SK-N-SH (cell line): ENCODE measurements at regions not wholly inside any gene's neighbourhood (a gene's known extent, or its start where the extent isn't known, plus 50 kb on each side); places are given as distances from the start of the nearest gene placed in this dataset.
"Not testable (repeated sequence)": the region's sequence is repeated elsewhere in the genome, so short reads cannot be mapped to it uniquely, and the experiment has no call there.

ENCODE experiments used
- CTCF ChIA-PET: fragments of 300-600, 350-600 bp; formaldehyde crosslinking; extraction: SDS; loops from one replicate; lab custom pipeline; 2021; lab: Yijun Ruan, JAX
- POLR2A ChIA-PET: fragments of 350-600 bp; sonication (Branson Sonifier 250); formaldehyde crosslinking; extraction: SDS; loops from one replicate; lab custom pipeline; 2020; ENCODE audit warnings: antibody characterized with exemption, inconsistent platforms; lab: Yijun Ruan, JAX
- DNase-seq: peaks from one replicate; pipeline ENCODE4 v3.0.0; 2012
- H2AFZ ChIP-seq: fragments of 200-600 bp; sonication (generic); 2 replicates; pipeline ENCODE4 v1.8.1; 2016; ENCODE audit warnings: antibody characterized with exemption, mild to moderate bottlenecking, low read depth
- H3F3A ChIP-seq: fragments of 200-600 bp; sonication (generic); replicated peaks from 2 replicates; pipeline ENCODE3; 2016; ENCODE audit warnings: antibody characterized with exemption, mild to moderate bottlenecking; ENCODE audit not compliant: insufficient read depth
- H3K27ac ChIP-seq, 2 experiments: fragments of 200-500 bp in 1 of 2; fragments of 200-600 bp in 1 of 2; sonication (Bioruptor generic) in 1 of 2; sonication (generic), shearing (Covaris generic) in 1 of 2; 2 replicates each; pipeline versions ENCODE4 v1.5.1 to v1.6.1; 2014 to 2016; ENCODE audit warnings: low read depth in 2 of 2, inconsistent platforms in 1 of 2, low read length in 1 of 2, mild to moderate bottlenecking in 1 of 2, mixed read lengths in 1 of 2
- H3K27me3 ChIP-seq: fragments of 200-600 bp; sonication (generic), shearing (Covaris generic); 2 replicates; pipeline ENCODE4 v1.6.1; 2016; ENCODE audit warnings: mixed run types; ENCODE audit not compliant: insufficient read depth
- H3K36me3 ChIP-seq, 2 experiments: fragments of 200-500 bp in 1 of 2; fragments of 200-600 bp in 1 of 2; sonication (Bioruptor generic) in 1 of 2; sonication (generic) in 1 of 2; replicated peaks in 1 of 2; 2 replicates each; pipeline versions ENCODE3 to v1.5.1; 2014 to 2016; ENCODE audit warnings: low read length in 1 of 2, mild to moderate bottlenecking in 1 of 2; ENCODE audit not compliant: insufficient read depth in 2 of 2, control insufficient read depth in 1 of 2
- H3K4me1 ChIP-seq, 2 experiments: fragments of 200-500 bp in 1 of 2; fragments of 200-600 bp in 1 of 2; sonication (Bioruptor generic) in 1 of 2; sonication (generic), shearing (Covaris generic) in 1 of 2; 2 replicates each; pipeline versions ENCODE4 v1.5.1 to v1.6.1; 2014 to 2016; ENCODE audit warnings: low read depth in 1 of 2, low read length in 1 of 2, mixed run types in 1 of 2; ENCODE audit not compliant: insufficient read depth in 2 of 2, control insufficient read depth in 1 of 2
- H3K4me2 ChIP-seq: fragments of 200-600 bp; sonication (generic), shearing (Covaris generic); 2 replicates; pipeline ENCODE4 v1.6.1; 2017; ENCODE audit warnings: mixed run types
- H3K4me3 ChIP-seq, 2 experiments: fragments of 200-500 bp in 1 of 2; fragments of 200-600 bp in 1 of 2; sonication (Bioruptor generic) in 1 of 2; sonication (generic), shearing (Covaris generic) in 1 of 2; 2 replicates each; pipeline versions ENCODE4 v1.5.1 to v1.8.1; 2014 to 2016; ENCODE audit warnings: low read depth in 2 of 2, inconsistent platforms in 1 of 2, low read length in 1 of 2, mild to moderate bottlenecking in 1 of 2, mixed read lengths in 1 of 2, moderate library complexity in 1 of 2
- H3K79me2 ChIP-seq: fragments of 200-600 bp; sonication (generic); 2 replicates; pipeline ENCODE4 v1.8.1; 2017; ENCODE audit warnings: mild to moderate bottlenecking; ENCODE audit not compliant: insufficient read depth
- H3K9ac ChIP-seq: fragments of 200-600 bp; sonication (generic); 2 replicates; pipeline ENCODE4 v1.6.1; 2017; ENCODE audit warnings: mixed run types
- H3K9me2 ChIP-seq: fragments of 200-600 bp; sonication (generic); 2 replicates; pipeline ENCODE4 v1.6.1; 2017; ENCODE audit warnings: mixed run types
- H3K9me3 ChIP-seq: fragments of 200-600 bp; sonication (generic); 2 replicates; pipeline ENCODE4 v1.6.1; 2017; ENCODE audit warnings: mixed run types, mild to moderate bottlenecking, moderate library complexity
- H4K20me1 ChIP-seq: fragments of 200-600 bp; sonication (generic); 2 replicates; pipeline ENCODE4 v1.6.1; 2017; ENCODE audit warnings: mild to moderate bottlenecking, mixed run types; ENCODE audit not compliant: insufficient read depth
- WGBS: methylation state at CpG from one replicate; pipeline ENCODE4 v1.1.6; 2017; ENCODE audit warnings: low lambda C conversion rate; 5-methylcytosine and 5-hydroxymethylcytosine counted together

GRCh38 chr5:20771338-20771737, 783.3 kb upstream of the CDH18 start:
- POLR2A ChIA-PET, CTCF ChIA-PET, H3K36me3 ChIP-seq, H3K9me3 ChIP-seq, H3K79me2 ChIP-seq, H2AFZ ChIP-seq, H3K9me2 ChIP-seq, H3K27ac ChIP-seq, H3F3A ChIP-seq, H3K9ac ChIP-seq, H3K4me2 ChIP-seq, DNase-seq, H4K20me1 ChIP-seq, H3K4me3 ChIP-seq, H3K4me1 ChIP-seq, H3K27me3 ChIP-seq: not testable (repeated sequence)
- WGBS = 7% methylated on average over 2 of the region's 2 CpGs

GRCh38 chr5:20765074-20765473, 777.1 kb upstream of the CDH18 start:
- H2AFZ ChIP-seq, H3K4me3 ChIP-seq, H3K27ac ChIP-seq, H3K9me2 ChIP-seq, H3K27me3 ChIP-seq, H3K36me3 ChIP-seq, H3K4me2 ChIP-seq, H3K9ac ChIP-seq, H3K9me3 ChIP-seq, H4K20me1 ChIP-seq, H3K79me2 ChIP-seq, CTCF ChIA-PET, DNase-seq, H3K4me1 ChIP-seq, POLR2A ChIA-PET, H3F3A ChIP-seq: not testable (repeated sequence)
- no CpG with 5 or more reads among the region's 2 CpGs for WGBS

GRCh38 chr5:20759459-20759858, 771.5 kb upstream of the CDH18 start:
- H3F3A ChIP-seq, H3K27ac ChIP-seq, CTCF ChIA-PET, H4K20me1 ChIP-seq, H3K79me2 ChIP-seq, H3K4me1 ChIP-seq, DNase-seq, H3K36me3 ChIP-seq, H3K4me2 ChIP-seq, H3K4me3 ChIP-seq, POLR2A ChIA-PET, H3K27me3 ChIP-seq, H3K9me3 ChIP-seq, H2AFZ ChIP-seq, H3K9me2 ChIP-seq, H3K9ac ChIP-seq: not testable (repeated sequence)

GRCh38 chr5:20752179-20752578, 764.2 kb upstream of the CDH18 start:
- H2AFZ ChIP-seq, H3K27me3 ChIP-seq, H3K4me1 ChIP-seq, H3K79me2 ChIP-seq, H3K9me2 ChIP-seq, H3K27ac ChIP-seq, H4K20me1 ChIP-seq, H3K9ac ChIP-seq, H3K4me2 ChIP-seq, H3K4me3 ChIP-seq, POLR2A ChIA-PET, H3K9me3 ChIP-seq, DNase-seq, CTCF ChIA-PET, H3F3A ChIP-seq, H3K36me3 ChIP-seq: not testable (repeated sequence)
- WGBS = 0% methylated on average over 2 of the region's 2 CpGs

- WGBS = under 1% methylated on average over 2 of the region's 2 CpGs
- H4K20me1 ChIP-seq, H3K9ac ChIP-seq, DNase-seq, H3K27me3 ChIP-seq, H2AFZ ChIP-seq, H3K4me2 ChIP-seq, H3K9me2 ChIP-seq, H3K9me3 ChIP-seq, H3F3A ChIP-seq, H3K79me2 ChIP-seq, H3K27ac ChIP-seq, H3K36me3 ChIP-seq, CTCF ChIA-PET, POLR2A ChIA-PET, H3K4me1 ChIP-seq, H3K4me3 ChIP-seq: not testable (repeated sequence)
Measured at GRCh38 chr5:20735715-20736114, 747.7 kb upstream of the CDH18 start.

- H3K4me3 ChIP-seq, H4K20me1 ChIP-seq, H3K9me2 ChIP-seq, H3K79me2 ChIP-seq, H3F3A ChIP-seq, H3K36me3 ChIP-seq, H3K9me3 ChIP-seq, H3K27me3 ChIP-seq, H2AFZ ChIP-seq, H3K4me1 ChIP-seq, POLR2A ChIA-PET, H3K27ac ChIP-seq, DNase-seq, H3K9ac ChIP-seq, H3K4me2 ChIP-seq, CTCF ChIA-PET: not testable (repeated sequence)
- 8% methylated on average over 1 of the region's 1 CpG for WGBS
Measured at GRCh38 chr5:20732223-20732622, 744.2 kb upstream of the CDH18 start.

GRCh38 chr5:20721286-20721685, 733.3 kb upstream of the CDH18 start:
- H3K27ac ChIP-seq, H3K9me3 ChIP-seq, POLR2A ChIA-PET, H3K79me2 ChIP-seq, H3K4me1 ChIP-seq, H3K9me2 ChIP-seq, H3F3A ChIP-seq, H3K9ac ChIP-seq, H3K36me3 ChIP-seq, H4K20me1 ChIP-seq, H2AFZ ChIP-seq, CTCF ChIA-PET, H3K27me3 ChIP-seq, H3K4me3 ChIP-seq, H3K4me2 ChIP-seq, DNase-seq: not testable (repeated sequence)
- 15% methylated on average over 3 of the region's 3 CpGs for WGBS
